Calu3 (cell line): ENCODE measurements at regions not wholly inside any gene's neighbourhood (a gene's known extent, or its start where the extent isn't known, plus 50 kb on each side); places are given as distances from the start of the nearest gene placed in this dataset.
"Not testable (repeated sequence)": the region's sequence is repeated elsewhere in the genome, so short reads cannot be mapped to it uniquely, and the experiment has no call there.

Experiments
- BruUV-seq: library from RNA; stranded (reverse); fragments of 400-500 nt; replicated peaks from 2 replicates; lab custom pipeline; 2021; lab: Mats Ljungman, UMichigan
- CTCF ChIA-PET: fragments of 300-600 bp; sonication (Branson Sonifier 250); formaldehyde crosslinking; loops from one replicate; lab custom pipeline; 2022; ENCODE audit warnings: antibody characterized with exemption; lab: Charles Lee
- DNase-seq: peaks from one replicate; pipeline ENCODE4 v3.0.0; 2022
- H3K27ac Mint-ChIP-seq: one replicate; pipeline ENCODE4 v1.8.0; 2022; ENCODE audit warnings: mixed read lengths; ENCODE audit not compliant: unreplicated experiment
- H3K27me3 Mint-ChIP-seq: one replicate; pipeline ENCODE4 v1.8.0; 2022; ENCODE audit warnings: mixed read lengths; ENCODE audit not compliant: unreplicated experiment
- H3K36me3 Mint-ChIP-seq: one replicate; pipeline ENCODE4 v1.8.0; 2022; ENCODE audit warnings: mild to moderate bottlenecking, moderate library complexity, mixed read lengths; ENCODE audit not compliant: insufficient read depth, unreplicated experiment
- H3K4me1 Mint-ChIP-seq: one replicate; pipeline ENCODE4 v1.8.0; 2022; ENCODE audit warnings: mild to moderate bottlenecking, low read depth, mixed read lengths; ENCODE audit not compliant: unreplicated experiment
- H3K4me3 Mint-ChIP-seq: one replicate; pipeline ENCODE4 v1.8.0; 2022; ENCODE audit warnings: mild to moderate bottlenecking, low read depth, moderate library complexity, mixed read lengths; ENCODE audit not compliant: unreplicated experiment
- H3K9me3 Mint-ChIP-seq: one replicate; pipeline ENCODE4 v1.8.0; 2022; ENCODE audit warnings: low read depth, mixed read lengths; ENCODE audit not compliant: unreplicated experiment
- CTCF ChIP-seq: fragments of 200-600 bp; IDR thresholded peaks from one replicate; pipeline ENCODE4 v1.8.0; 2022; ENCODE audit warnings: antibody characterized with exemption; ENCODE audit not compliant: unreplicated experiment
- intact Hi-C: fragments of 100-400 bp; cut with micrococcal nuclease; formaldehyde crosslinking; loops from one replicate; pipeline ENCODE4 v1.10.0; 2022; ENCODE audit not compliant: unreplicated experiment

- H3K9me3 Mint-ChIP-seq, result no peaks in the 10 kb centered on the region
- no peak for TF ChIP-seq CTCF
- H3K36me3 Mint-ChIP-seq, result no peaks in the 10 kb centered on the region
- no peaks in the 10 kb centered on the region for H3K4me1 Mint-ChIP-seq
- no TSS peak for BruUV-seq
- H3K27ac Mint-ChIP-seq, result no peak overlapping the region
- CTCF ChIA-PET, result interaction anchor here (0.6 kb wide), 1 partner anchor 620 kb away, joined by 3 read pairs; no protein-coding TSS in a partner anchor
- DNase-seq, result no peak
- intact Hi-C loops, result no loop called here
- H3K27me3 Mint-ChIP-seq, result no peaks in the 10 kb centered on the region
- no peak overlapping the region for H3K4me3 Mint-ChIP-seq
These were observed 71.2 kb upstream of the PLCB4 start for GRCh38 chr20:8997701-8998117.

GRCh38 chr20:9011121-9011520 is 57.8 kb upstream of the PLCB4 start:
- no peaks in the 10 kb centered on the region for H3K4me1 Mint-ChIP-seq
- no peak for DNase-seq
- TF ChIP-seq CTCF, result no peak
- no TSS peak for BruUV-seq
- intact Hi-C loops, result no loop called here
- CTCF ChIA-PET, result no interaction called here
- no peaks in the 10 kb centered on the region for H3K27me3 Mint-ChIP-seq
- H3K4me3 Mint-ChIP-seq, result no peak overlapping the region
- no peaks in the 10 kb centered on the region for H3K36me3 Mint-ChIP-seq
- no peaks in the 10 kb centered on the region for H3K9me3 Mint-ChIP-seq
- no peak overlapping the region for H3K27ac Mint-ChIP-seq

GRCh38 chr20:9015232-9015983 is 53.5 kb upstream of the PLCB4 start:
- H3K27ac Mint-ChIP-seq, H3K27me3 Mint-ChIP-seq, H3K9me3 Mint-ChIP-seq, H3K4me3 Mint-ChIP-seq, H3K36me3 Mint-ChIP-seq, H3K4me1 Mint-ChIP-seq, DNase-seq, intact Hi-C loops, BruUV-seq: not testable (repeated sequence)
- CTCF ChIA-PET, result interaction anchor here (0.6 kb wide), 1 partner anchor 1947 kb away, joined by 3 read pairs; no protein-coding TSS in a partner anchor

GRCh38 chr20:9015984-9016324 is 52.9 kb upstream of the PLCB4 start:
- H3K9me3 Mint-ChIP-seq, result no peaks in the 10 kb centered on the region
- no peak for DNase-seq
- BruUV-seq, result no TSS peak
- H3K36me3 Mint-ChIP-seq, result no peaks in the 10 kb centered on the region
- no peak overlapping the region for H3K4me3 Mint-ChIP-seq
- CTCF ChIA-PET, result no interaction called here
- no peak overlapping the region for H3K27ac Mint-ChIP-seq
- peaks cover 2% of the 10 kb centered on the region for H3K4me1 Mint-ChIP-seq
- intact Hi-C loops, result no loop called here
- H3K27me3 Mint-ChIP-seq, result no peaks in the 10 kb centered on the region
- TF ChIP-seq CTCF, result no peak

GRCh38 chr20:9018346-9018745 is 50.5 kb upstream of the PLCB4 start:
- Mint-ChIP-seq H3K9me3 (no peaks in the 10 kb centered on the region), H3K36me3 (peaks cover 5% of the 10 kb centered on the region), H3K27me3 (no peaks in the 10 kb centered on the region), H3K4me1 (peaks cover 9% of the 10 kb centered on the region), H3K27ac (no peak overlapping the region), H3K4me3 (no peak overlapping the region)
- no peak for DNase-seq
- CTCF ChIA-PET, result no interaction called here
- no TSS peak for BruUV-seq
- TF ChIP-seq CTCF, result no peak
- intact Hi-C loops, result no loop called here
